HepG2 (cell line): ENCODE measurements at regions not wholly inside any gene's neighbourhood (a gene's known extent, or its start where the extent isn't known, plus 50 kb on each side); places are given as distances from the start of the nearest gene placed in this dataset.

Experiments used
- ATAC-seq: fragments of 200-7000 bp; cut with Tn5 transposase; 3 replicates; pipeline ENCODE4 v1.9.1; 2020; ENCODE audit warnings: mild to moderate bottlenecking, moderate library complexity
- BruUV-seq: library from RNA; stranded (reverse); fragments of 400-500 nt; replicated peaks from 2 replicates; lab custom pipeline; 2021; lab: Mats Ljungman, UMichigan
- CTCF ChIA-PET: fragments of 300-600 bp; formaldehyde crosslinking; extraction: SDS; loops from one replicate; lab custom pipeline; 2021; ENCODE audit warnings: low total read pairs, inconsistent platforms, low intra/inter-chr PET ratio; lab: Yijun Ruan, JAX
- POLR2A ChIA-PET: fragments of 350-600 bp; sonication (Branson Sonifier 250); formaldehyde crosslinking; loops from one replicate; lab custom pipeline; 2020; ENCODE audit warnings: antibody characterized with exemption, inconsistent platforms; lab: Yijun Ruan, JAX
- DNase-seq: peaks from one replicate; pipeline ENCODE4 v3.0.0-alpha.2; 2015; ENCODE audit warnings: low spot score
- FAIRE-seq: peaks from 3 replicates; lab custom pipeline; 2011; peaks lifted over from hg19 to GRCh38; lab: Jason Lieb, UNC
- H2AFZ ChIP-seq: one replicate; pipeline ENCODE4 v1.6.1; 2011; ENCODE audit warnings: low read length, inconsistent platforms
- H3K27ac ChIP-seq: fragments of 300-600 bp; 3 replicates; pipeline ENCODE4 v1.8.0; 2011; ENCODE audit warnings: mixed run types, mild to moderate bottlenecking, mixed read lengths, low read length, inconsistent platforms; ENCODE audit not compliant: insufficient read depth; ENCODE audit errors: extremely low read length
- H3K27me3 ChIP-seq, 2 experiments: fragments of 200-600 bp in 1 of 2; 2 replicates in 1 of 2; 3 replicates in 1 of 2; pipeline versions ENCODE4 v1.6.0 to v1.8.0; 2011; ENCODE audit warnings: low read length in 2 of 2, mild to moderate bottlenecking in 2 of 2, moderate library complexity in 2 of 2, inconsistent platforms in 1 of 2; ENCODE audit not compliant: insufficient read depth in 2 of 2, control insufficient read depth in 1 of 2
- H3K36me3 ChIP-seq, 2 experiments: fragments of 200-600 bp in 1 of 2; replicated peaks in 1 of 2; 2 replicates in 1 of 2; 3 replicates in 1 of 2; pipeline versions ENCODE4 v1.5.1 to v1.8.0; 2011; ENCODE audit warnings: low read length in 2 of 2, inconsistent platforms in 1 of 2; ENCODE audit not compliant: insufficient read depth in 2 of 2, control insufficient read depth in 1 of 2
- H3K4me1 ChIP-seq: 2 replicates; pipeline ENCODE4 v1.5.1; 2012; ENCODE audit warnings: low read length, inconsistent platforms; ENCODE audit not compliant: insufficient read depth
- H3K4me2 ChIP-seq: 2 replicates; pipeline ENCODE4 v1.6.0; 2011; ENCODE audit warnings: low read depth, low read length, inconsistent platforms
- H3K4me3 ChIP-seq, 3 experiments: fragments of 200-600 bp in 1 of 3; sonication (generic), shearing (Covaris generic) in 1 of 3; replicated peaks in 1 of 3; 2 replicates each; pipeline ENCODE4 v1.5.1; 2011 to 2016; ENCODE audit warnings: low read length in 3 of 3, inconsistent platforms in 2 of 3, low read depth in 2 of 3, mild to moderate bottlenecking in 2 of 3, control low read depth in 1 of 3, mixed read lengths in 1 of 3; ENCODE audit not compliant: insufficient read depth in 1 of 3
- H3K79me2 ChIP-seq: one replicate; pipeline ENCODE4 v1.6.1; 2011; ENCODE audit warnings: low read length, inconsistent platforms; ENCODE audit not compliant: insufficient read depth
- H3K9ac ChIP-seq: 2 replicates; pipeline ENCODE4 v1.6.0; 2011; ENCODE audit warnings: mild to moderate bottlenecking, low read depth, low read length, inconsistent platforms; ENCODE audit not compliant: insufficient read depth
- H3K9me3 ChIP-seq: 2 replicates; pipeline ENCODE4 v1.5.1; 2012; ENCODE audit warnings: mild to moderate bottlenecking, low read length
- H4K20me1 ChIP-seq: 2 replicates; pipeline ENCODE4 v1.6.0; 2011; ENCODE audit warnings: inconsistent platforms, mild to moderate bottlenecking, low read length, moderate library complexity; ENCODE audit not compliant: insufficient read depth
- DMTF1 ChIP-seq: sonication (generic); formaldehyde crosslinking; IDR thresholded peaks from 2 replicates; pipeline ENCODE4 v1.4.0; 2020; ENCODE audit warnings: mild to moderate bottlenecking, missing genetic modification reagents
- HOMEZ ChIP-seq: IDR thresholded peaks from 2 replicates; pipeline ENCODE4 v1.6.1; 2016; ENCODE audit warnings: low read depth
- JUND ChIP-seq: sonication (generic); formaldehyde crosslinking; IDR thresholded peaks from 2 replicates; pipeline ENCODE4 v1.8.0; 2022; ENCODE audit warnings: mild to moderate bottlenecking, missing genetic modification reagents
- USF2 ChIP-seq, 2 experiments: sonication (generic) in 1 of 2; formaldehyde crosslinking in 1 of 2; IDR thresholded peaks; 2 replicates each; pipeline versions ENCODE4 v1.5.1 to v1.6.1; 2011 to 2020; ENCODE audit warnings: borderline replicate concordance in 1 of 2, low read depth in 1 of 2, low read length in 1 of 2, mild to moderate bottlenecking in 1 of 2, missing genetic modification reagents in 1 of 2, moderate library complexity in 1 of 2
- ZBTB43 ChIP-seq: sonication (generic); formaldehyde crosslinking; conservative IDR thresholded peaks from 2 replicates; pipeline ENCODE4 v1.4.0; 2020; ENCODE audit warnings: missing genetic modification reagents
- WGBS: methylation state at CpG from one replicate; pipeline ENCODE4 v1.1.6; 2017; ENCODE audit warnings: low lambda C conversion rate; 5-methylcytosine and 5-hydroxymethylcytosine counted together
- in situ Hi-C: cut with HindIII; loops from 2 replicates; pipeline ENCODE4 v1.10.0; 2017; ENCODE audit warnings: low pct_unique_long_range_greater_than_20kb; ENCODE audit not compliant: extremely low pct_ligation_motif_present
- intact Hi-C: fragments of 100-400 bp; cut with micrococcal nuclease; formaldehyde crosslinking; loops from one replicate; pipeline ENCODE4 v1.10.0; 2022; ENCODE audit not compliant: unreplicated experiment

- Histone ChIP-seq H3K27me3 (no peaks in the 10 kb centered on the region), H3K4me2 (no peak overlapping the region), H3K4me1 (no peaks in the 10 kb centered on the region), H3K9me3 (no peaks in the 10 kb centered on the region), H3K4me3 (no peak overlapping the region), H3K9ac (no peak overlapping the region), H3K36me3 (no peaks in the 10 kb centered on the region), H2AFZ (no peak overlapping the region), H3K79me2 (no peaks in the 10 kb centered on the region), H4K20me1 (no peaks in the 10 kb centered on the region), H3K27ac (no peak overlapping the region)
- no peak for DNase-seq
- no peak for ATAC-seq
- ChIA-PET CTCF (no interaction called here), POLR2A (no interaction called here)
- BruUV-seq, result no TSS peak
- FAIRE-seq, result no peak
- TF ChIP-seq ZBTB43 (CRISPR knock-in tag) (no peak), HOMEZ (CRISPR knock-in tag) (no peak), JUND (no peak), DMTF1 (CRISPR knock-in tag) (no peak), USF2 (IDR thresholded peaks at IDR 0.05; ENCODE audit: low read depth, low read length) (no peak), USF2 (CRISPR knock-in tag; IDR thresholded peaks at IDR 0.05; ENCODE audit: borderline replicate concordance) (no peak)
- 41% methylated on average over 6 of the region's 6 CpGs for WGBS
- in situ Hi-C loops, result loop anchor here (25.0 kb wide), 1 partner anchor 340 kb away; no protein-coding TSS in a partner anchor
- intact Hi-C loops, result no loop called here
These were observed 119.4 kb downstream of the MAP3K21 start for GRCh38 chr1:233446935-233447334.
